MM.1S (cell line): ENCODE measurements at regions not wholly inside any gene's neighbourhood (a gene's known extent, or its start where the extent isn't known, plus 50 kb on each side); places are given as distances from the start of the nearest gene placed in this dataset.

Experiments
- CTCF ChIP-seq: fragments of 300-600 bp; sonication (generic); IDR thresholded peaks from 2 replicates; pipeline ENCODE4 v1.5.1; 2016; ENCODE audit warnings: antibody characterized with exemption, low read length, mixed read lengths
- EZH2 ChIP-seq: fragments of 300-600 bp; sonication (generic); optimal IDR thresholded peaks from 2 replicates; pipeline ENCODE3; 2017; ENCODE audit warnings: low read depth, mild to moderate bottlenecking, antibody characterized with exemption, low read length, mixed read lengths
- EZH2phosphoT487 ChIP-seq: fragments of 300-600 bp; sonication (generic); IDR thresholded peaks from 2 replicates; pipeline ENCODE4 v1.6.1; 2018; ENCODE audit warnings: antibody characterized with exemption, low read length

GRCh38 chr13:81031996-81032395 is 691.1 kb upstream of the SPRY2 start:
- TF ChIP-seq CTCF = no peak
- TF ChIP-seq EZH2 = no peak
- TF ChIP-seq EZH2phosphoT487 = no peak
